ENCODE measurements at regions not wholly inside any gene's neighbourhood (a gene's known extent, or its start where the extent isn't known, plus 50 kb on each side); places are given as distances from the start of the nearest gene placed in this dataset.
"Not testable (repeated sequence)": the region's sequence is repeated elsewhere in the genome, so short reads cannot be mapped to it uniquely, and the experiment has no call there.

DNA sequence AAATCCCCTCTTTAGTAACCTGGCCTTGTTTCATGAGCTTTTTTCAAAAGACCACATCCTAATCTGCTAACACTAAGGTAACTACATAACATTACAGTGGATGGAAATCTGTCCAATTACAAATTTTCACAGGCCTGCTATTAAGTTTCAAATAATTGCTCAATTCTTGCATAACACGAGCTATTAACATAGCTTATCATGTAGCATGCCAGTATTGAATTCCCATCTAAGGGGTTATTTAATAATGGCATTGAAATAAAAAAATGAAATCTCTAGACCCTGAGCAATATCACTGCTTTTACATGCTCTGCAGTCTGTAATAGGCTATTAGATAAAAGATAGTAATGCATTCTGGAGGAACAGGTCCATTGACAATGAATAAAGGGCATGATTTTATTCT, 748.3 kb upstream of the NECTIN3 start:
- no peak overlapping the region for H3K4me3 ChIP-seq
- no peaks in the 10 kb centered on the region for H3K36me3 ChIP-seq
- TF ChIP-seq, protein P1, sequence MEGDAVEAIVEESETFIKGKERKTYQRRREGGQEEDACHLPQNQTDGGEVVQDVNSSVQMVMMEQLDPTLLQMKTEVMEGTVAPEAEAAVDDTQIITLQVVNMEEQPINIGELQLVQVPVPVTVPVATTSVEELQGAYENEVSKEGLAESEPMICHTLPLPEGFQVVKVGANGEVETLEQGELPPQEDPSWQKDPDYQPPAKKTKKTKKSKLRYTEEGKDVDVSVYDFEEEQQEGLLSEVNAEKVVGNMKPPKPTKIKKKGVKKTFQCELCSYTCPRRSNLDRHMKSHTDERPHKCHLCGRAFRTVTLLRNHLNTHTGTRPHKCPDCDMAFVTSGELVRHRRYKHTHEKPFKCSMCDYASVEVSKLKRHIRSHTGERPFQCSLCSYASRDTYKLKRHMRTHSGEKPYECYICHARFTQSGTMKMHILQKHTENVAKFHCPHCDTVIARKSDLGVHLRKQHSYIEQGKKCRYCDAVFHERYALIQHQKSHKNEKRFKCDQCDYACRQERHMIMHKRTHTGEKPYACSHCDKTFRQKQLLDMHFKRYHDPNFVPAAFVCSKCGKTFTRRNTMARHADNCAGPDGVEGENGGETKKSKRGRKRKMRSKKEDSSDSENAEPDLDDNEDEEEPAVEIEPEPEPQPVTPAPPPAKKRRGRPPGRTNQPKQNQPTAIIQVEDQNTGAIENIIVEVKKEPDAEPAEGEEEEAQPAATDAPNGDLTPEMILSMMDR (IDR thresholded peaks at IDR 0.05) = no peak
- DNase-seq (ENCODE audit: low spot score) = no peak
- H3K4me1 ChIP-seq = no peaks in the 10 kb centered on the region
- no peak overlapping the region for H3K27ac ChIP-seq
- H3K9me3 ChIP-seq = no peaks in the 10 kb centered on the region
- H3K27me3 ChIP-seq = no peaks in the 10 kb centered on the region

- H3K9me3 ChIP-seq = no peaks in the 10 kb centered on the region
- no peaks in the 10 kb centered on the region for H3K27me3 ChIP-seq
- no peak overlapping the region for H3K4me3 ChIP-seq
- TF ChIP-seq, protein P1 (IDR thresholded peaks at IDR 0.05) = no peak
- H3K27ac ChIP-seq = no peak overlapping the region
- no peak for DNase-seq (ENCODE audit: low spot score)
- no peaks in the 10 kb centered on the region for H3K36me3 ChIP-seq
- no peaks in the 10 kb centered on the region for H3K4me1 ChIP-seq
Observed at GRCh38 chr3:110324171-110324705, 747.4 kb upstream of the NECTIN3 start.

- H3K9me3 ChIP-seq = no peaks in the 10 kb centered on the region
- H3K4me3 ChIP-seq = no peak overlapping the region
- H3K27me3 ChIP-seq = no peaks in the 10 kb centered on the region
- no peak for DNase-seq (ENCODE audit: low spot score)
- TF ChIP-seq, protein P1 (IDR thresholded peaks at IDR 0.05) = no peak
- H3K4me1 ChIP-seq = no peaks in the 10 kb centered on the region
- H3K27ac ChIP-seq = no peak overlapping the region
- no peaks in the 10 kb centered on the region for H3K36me3 ChIP-seq
Observed at GRCh38 chr3:110327870-110328269, 743.7 kb upstream of the NECTIN3 start.

GRCh38 chr3:110331562-110331961, 740.1 kb upstream of the NECTIN3 start:
- H3K4me1 ChIP-seq; H3K27ac ChIP-seq; DNase-seq (ENCODE audit: low spot score); H3K9me3 ChIP-seq; H3K4me3 ChIP-seq; H3K36me3 ChIP-seq; H3K27me3 ChIP-seq: not testable (repeated sequence)

GRCh38 chr3:110332629-110333028, 739.0 kb upstream of the NECTIN3 start:
- H3K27me3 ChIP-seq = no peaks in the 10 kb centered on the region
- H3K4me1 ChIP-seq = no peaks in the 10 kb centered on the region
- no peak for DNase-seq (ENCODE audit: low spot score)
- H3K9me3 ChIP-seq = no peaks in the 10 kb centered on the region
- TF ChIP-seq, protein P1 (IDR thresholded peaks at IDR 0.05) = no peak
- H3K27ac ChIP-seq = no peak overlapping the region
- H3K36me3 ChIP-seq = no peaks in the 10 kb centered on the region
- no peak overlapping the region for H3K4me3 ChIP-seq

DNA sequence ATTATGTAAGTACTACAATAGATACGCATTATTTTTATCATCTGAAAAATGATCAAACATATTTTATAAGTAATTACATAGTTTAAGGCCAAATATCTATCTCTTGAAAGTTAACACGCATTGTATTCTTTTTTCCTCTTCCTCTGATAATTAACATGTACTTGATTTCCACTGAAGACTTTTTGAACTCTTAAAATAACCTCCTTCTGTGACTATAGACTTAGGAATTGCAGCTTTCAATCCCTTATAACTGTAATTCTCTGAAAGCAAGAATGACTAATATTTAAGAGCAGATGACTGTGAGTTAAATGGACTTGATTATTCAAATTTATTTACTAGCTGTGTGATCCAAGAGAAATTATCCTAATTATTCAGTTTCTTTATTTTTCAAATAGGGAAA, 730.6 kb upstream of the NECTIN3 start:
- Histone ChIP-seq H3K4me3 (no peak overlapping the region), H3K27me3 (no peaks in the 10 kb centered on the region), H3K9me3 (no peaks in the 10 kb centered on the region), H3K4me1 (no peaks in the 10 kb centered on the region), H3K36me3 (no peaks in the 10 kb centered on the region), H3K27ac (no peak overlapping the region)
- TF ChIP-seq, protein P1 (IDR thresholded peaks at IDR 0.05) = no peak
- no peak for DNase-seq (ENCODE audit: low spot score)

Data from right atrium auricular region (tissue), 2 donors.